ENCODE measurements at regions not wholly inside any gene's neighbourhood (a gene's known extent, or its start where the extent isn't known, plus 50 kb on each side); places are given as distances from the start of the nearest gene placed in this dataset.

GRCh38 chr1:117286145-117286544, 75.4 kb upstream of the VTCN1 start:
- no peak overlapping the region for H3K4me2 ChIP-seq
- no peaks in the 10 kb centered on the region for H3K27me3 ChIP-seq (ENCODE audit: insufficient read depth, low read depth)
- H2AFZ ChIP-seq (ENCODE audit: low read depth) = no peak overlapping the region
- no peaks in the 10 kb centered on the region for H3K79me2 ChIP-seq (ENCODE audit: insufficient read depth, low read depth)
- no peak overlapping the region for H3K9ac ChIP-seq
- H3K27ac ChIP-seq = no peak overlapping the region
- no peaks in the 10 kb centered on the region for H3K4me1 ChIP-seq (ENCODE audit: low read depth, poor library complexity, severe bottlenecking)
- no peaks in the 10 kb centered on the region for H4K20me1 ChIP-seq (ENCODE audit: insufficient read depth)
- H3K36me3 ChIP-seq (ENCODE audit: insufficient read depth) = no peaks in the 10 kb centered on the region
- TF ChIP-seq CTCF (conservative IDR thresholded peaks at IDR 0.05; ENCODE audit: low read depth, low read length) = no peak
- H3K4me3 ChIP-seq (IDR thresholded peaks at IDR 0.05; ENCODE audit: insufficient read depth, low read depth, low read length) = no peak overlapping the region

- no peak overlapping the region for H3K4me2 ChIP-seq
- no peak overlapping the region for H3K4me3 ChIP-seq (IDR thresholded peaks at IDR 0.05; ENCODE audit: insufficient read depth, low read depth, low read length)
- no peak overlapping the region for H2AFZ ChIP-seq (ENCODE audit: low read depth)
- H3K4me1 ChIP-seq (ENCODE audit: low read depth, poor library complexity, severe bottlenecking) = no peaks in the 10 kb centered on the region
- H3K9ac ChIP-seq = no peak overlapping the region
- H3K79me2 ChIP-seq (ENCODE audit: insufficient read depth, low read depth) = no peaks in the 10 kb centered on the region
- no peaks in the 10 kb centered on the region for H3K36me3 ChIP-seq (ENCODE audit: insufficient read depth)
- peak; percentile 67 for TF ChIP-seq CTCF (conservative IDR thresholded peaks at IDR 0.05; ENCODE audit: low read depth, low read length)
- no peaks in the 10 kb centered on the region for H3K27me3 ChIP-seq (ENCODE audit: insufficient read depth, low read depth)
- no peaks in the 10 kb centered on the region for H4K20me1 ChIP-seq (ENCODE audit: insufficient read depth)
- no peak overlapping the region for H3K27ac ChIP-seq
Observed at GRCh38 chr1:117284399-117285215, 73.9 kb upstream of the VTCN1 start.

- Histone ChIP-seq H3K79me2 (ENCODE audit: insufficient read depth, low read depth) (no peaks in the 10 kb centered on the region), H3K36me3 (ENCODE audit: insufficient read depth) (no peaks in the 10 kb centered on the region), H3K4me1 (ENCODE audit: low read depth, poor library complexity, severe bottlenecking) (no peaks in the 10 kb centered on the region), H3K4me3 (IDR thresholded peaks at IDR 0.05; ENCODE audit: insufficient read depth, low read depth, low read length) (no peak overlapping the region), H3K27me3 (ENCODE audit: insufficient read depth, low read depth) (no peaks in the 10 kb centered on the region), H2AFZ (ENCODE audit: low read depth) (no peak overlapping the region), H3K4me2 (no peak overlapping the region), H4K20me1 (ENCODE audit: insufficient read depth) (no peaks in the 10 kb centered on the region), H3K9ac (no peak overlapping the region), H3K27ac (no peak overlapping the region)
- no peak for TF ChIP-seq CTCF (conservative IDR thresholded peaks at IDR 0.05; ENCODE audit: low read depth, low read length)
Observed at GRCh38 chr1:117278531-117278930, 67.8 kb upstream of the VTCN1 start.

- Histone ChIP-seq H3K9ac (no peak overlapping the region), H3K27ac (no peak overlapping the region), H3K4me2 (no peak overlapping the region), H2AFZ (ENCODE audit: low read depth) (no peak overlapping the region), H3K27me3 (ENCODE audit: insufficient read depth, low read depth) (no peaks in the 10 kb centered on the region), H3K4me3 (IDR thresholded peaks at IDR 0.05; ENCODE audit: insufficient read depth, low read depth, low read length) (no peak overlapping the region), H3K79me2 (ENCODE audit: insufficient read depth, low read depth) (no peaks in the 10 kb centered on the region), H4K20me1 (ENCODE audit: insufficient read depth) (no peaks in the 10 kb centered on the region), H3K4me1 (ENCODE audit: low read depth, poor library complexity, severe bottlenecking) (no peaks in the 10 kb centered on the region), H3K36me3 (ENCODE audit: insufficient read depth) (no peaks in the 10 kb centered on the region)
- no peak for TF ChIP-seq CTCF (conservative IDR thresholded peaks at IDR 0.05; ENCODE audit: low read depth, low read length)
Observed at GRCh38 chr1:117275055-117275454, 64.3 kb upstream of the VTCN1 start.
